GM21367 (cell line): ENCODE measurements at regions not wholly inside any gene's neighbourhood (a gene's known extent, or its start where the extent isn't known, plus 50 kb on each side); places are given as distances from the start of the nearest gene placed in this dataset.
"Not testable (repeated sequence)": the region's sequence is repeated elsewhere in the genome, so short reads cannot be mapped to it uniquely, and the experiment has no call there.

ENCODE experiments used
- ATAC-seq: cut with Tn5 transposase; IDR thresholded peaks from one replicate; pipeline ENCODE4 v1.9.1; 2021; ENCODE audit not compliant: unreplicated experiment

GRCh38 chr18:40249390-40250080 is 1705.5 kb upstream of the PIK3C3 start:
- no peak for ATAC-seq

DNA sequence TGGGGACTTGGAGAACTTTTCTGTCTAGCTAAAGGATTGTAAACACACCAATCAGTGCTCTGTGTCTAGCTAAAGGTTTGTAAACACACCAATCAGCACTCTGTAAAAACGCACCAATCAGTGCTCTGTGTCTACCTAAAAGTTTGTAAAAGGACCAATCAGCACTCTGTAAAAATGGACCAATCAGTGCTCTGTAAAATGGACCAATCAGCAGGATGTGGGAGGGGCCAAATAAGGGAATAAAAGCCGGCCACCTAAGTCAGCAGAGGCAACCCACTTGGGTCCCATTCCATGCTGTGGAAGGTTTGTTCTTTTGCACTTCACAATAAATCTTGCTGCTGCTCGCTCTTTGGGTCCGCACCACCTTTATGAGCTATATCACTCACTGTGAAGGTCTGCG is 1709.4 kb upstream of the PIK3C3 start:
- not testable (repeated sequence) for ATAC-seq

DNA sequence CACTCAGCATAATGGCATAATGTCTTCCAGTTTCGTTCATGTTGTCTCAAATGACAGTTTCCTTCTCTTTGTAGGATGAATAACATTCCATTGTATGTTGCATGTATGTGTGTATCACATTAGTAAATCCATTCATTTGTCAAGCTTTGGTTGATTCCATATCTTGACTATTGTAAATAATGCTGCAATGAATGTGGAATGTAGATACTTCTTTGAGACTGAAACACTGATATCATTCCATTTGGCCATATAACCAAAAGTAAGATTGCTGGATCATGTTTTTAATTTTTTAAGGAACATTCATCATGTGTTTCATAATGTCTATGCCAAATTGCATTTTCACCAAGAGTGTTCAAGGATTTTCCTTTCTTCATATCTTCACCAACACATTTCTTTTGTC is 1711.4 kb upstream of the PIK3C3 start:
- no peak for ATAC-seq

- no peak for ATAC-seq
Observed at GRCh38 chr18:40235836-40236235, 1719.2 kb upstream of the PIK3C3 start.

DNA sequence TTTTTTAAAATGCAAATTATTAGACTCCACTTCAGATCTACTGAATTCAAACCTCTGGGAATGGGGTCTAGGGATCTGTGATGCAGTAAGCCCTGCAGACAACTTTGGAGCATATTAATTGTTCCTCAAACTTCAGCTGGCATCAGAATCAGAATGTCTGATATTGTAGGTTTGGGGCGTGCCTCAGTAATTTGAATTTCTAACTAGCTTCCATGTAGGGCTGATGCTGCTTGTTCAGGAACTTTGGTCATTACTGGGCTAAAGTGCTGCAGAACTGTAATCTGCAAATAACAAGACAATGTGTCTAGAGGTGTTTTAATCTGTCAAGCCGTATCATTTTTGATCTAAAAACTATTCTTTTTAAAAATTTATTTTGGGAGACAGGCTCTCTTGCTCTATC is 1719.7 kb upstream of the PIK3C3 start:
- no peak for ATAC-seq

DNA sequence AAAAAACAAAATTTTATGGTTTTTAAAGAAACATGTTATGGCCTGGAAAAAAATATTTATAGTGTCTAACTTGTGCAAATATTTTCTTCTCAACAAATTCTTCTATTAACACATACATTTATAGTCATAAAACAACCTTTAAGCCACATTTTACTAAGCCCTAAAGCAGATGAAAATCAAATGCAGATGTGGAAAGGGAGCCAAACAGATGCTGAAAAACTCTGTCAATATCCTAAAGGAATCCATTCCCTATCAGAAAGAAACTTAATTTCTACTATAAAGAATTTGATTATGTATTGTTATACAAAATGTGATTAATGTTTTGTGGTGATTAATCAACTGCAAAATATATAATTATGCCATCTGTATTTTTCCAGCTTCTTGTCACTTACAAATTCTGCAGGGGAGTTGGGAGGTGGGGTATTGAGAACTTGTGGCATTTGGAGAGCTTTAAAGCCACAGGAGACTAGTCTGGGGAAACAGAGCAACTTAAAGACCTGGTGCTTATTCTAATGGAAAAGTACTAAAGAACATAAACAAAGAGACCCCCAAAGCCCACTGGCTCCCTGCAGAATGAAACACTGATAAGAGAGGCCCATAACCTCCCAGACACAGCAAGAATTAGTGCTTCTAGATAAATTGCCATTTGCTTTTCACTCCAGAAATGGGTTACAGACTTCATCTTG is 1721.0 kb upstream of the PIK3C3 start:
- ATAC-seq: no peak

DNA sequence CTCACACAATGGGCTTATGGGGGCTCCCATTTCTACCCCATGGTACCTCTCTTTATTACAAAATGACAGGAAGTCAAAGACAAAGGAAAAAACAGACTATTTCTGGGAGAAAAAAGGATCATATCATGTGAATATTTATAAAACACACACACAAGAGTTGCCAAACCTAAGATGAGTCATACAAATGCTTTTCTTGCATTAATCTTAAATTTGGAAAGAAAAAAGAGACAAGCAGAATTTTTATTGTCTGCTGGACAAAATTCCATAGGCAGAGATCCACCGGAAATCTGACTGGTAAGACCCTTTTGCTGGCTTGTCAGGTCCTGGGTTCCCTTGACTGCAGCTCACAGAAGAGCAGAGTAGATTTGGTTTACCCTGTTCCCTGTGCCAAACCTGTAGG is 1732.3 kb upstream of the PIK3C3 start:
- no peak for ATAC-seq

DNA sequence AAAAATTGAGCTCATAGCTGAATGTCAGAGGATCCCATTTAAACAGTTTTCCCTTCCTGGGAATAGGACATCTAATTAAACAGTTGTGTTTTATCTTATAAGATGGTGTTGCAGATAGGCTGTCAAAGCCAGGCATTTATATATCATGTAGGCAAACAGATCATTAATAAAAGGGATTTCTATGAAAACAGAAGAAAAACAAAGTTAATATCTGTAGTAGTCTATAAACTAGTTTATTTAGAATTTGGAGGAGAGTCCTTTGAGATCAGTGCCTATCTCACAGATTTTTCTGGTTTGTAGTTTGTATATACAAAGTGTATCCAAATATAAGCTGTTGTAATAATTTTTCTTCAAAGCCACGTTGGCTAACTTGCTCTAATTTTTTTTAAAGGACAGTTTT is 1738.2 kb upstream of the PIK3C3 start:
- ATAC-seq: no peak

DNA sequence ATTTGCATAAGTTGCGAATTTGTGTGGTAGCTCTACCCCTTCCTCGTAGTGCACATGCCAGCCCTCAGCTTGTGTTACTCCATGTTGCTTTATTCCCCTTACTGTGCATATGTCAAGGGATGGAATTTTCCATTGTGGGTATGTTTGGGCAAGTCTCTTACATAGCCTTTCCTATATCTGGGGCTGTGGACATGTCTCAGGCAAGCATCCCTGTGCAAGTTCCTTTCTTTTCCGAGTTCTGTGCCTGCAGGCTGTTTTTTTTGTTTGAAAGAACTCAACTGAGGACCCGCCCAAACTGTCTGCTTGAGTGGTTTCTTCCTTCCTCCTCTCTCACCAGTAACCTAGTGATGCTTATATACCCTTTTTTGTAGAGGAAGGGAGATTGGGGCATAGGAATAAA is 1739.1 kb upstream of the PIK3C3 start:
- ATAC-seq: no peak

DNA sequence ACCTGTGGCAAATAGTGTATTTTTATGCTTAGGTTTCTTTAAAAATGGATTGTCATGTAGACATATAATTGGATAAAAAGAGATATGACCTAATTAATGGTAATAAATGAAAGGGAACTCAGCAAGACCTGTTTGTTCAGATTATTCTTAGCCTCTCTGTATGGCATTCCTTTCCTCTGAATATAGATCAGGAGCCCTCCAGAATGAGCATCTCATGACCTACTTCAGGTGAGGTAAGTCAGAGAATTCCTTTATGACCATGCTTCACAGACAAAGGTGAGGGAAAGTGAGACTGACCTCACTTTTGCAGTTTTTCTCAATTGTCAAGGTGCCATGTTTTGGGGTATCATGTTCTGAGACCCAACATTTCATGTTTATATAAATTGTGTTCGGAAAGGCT is 1744.3 kb upstream of the PIK3C3 start:
- no peak for ATAC-seq

GRCh38 chr18:40208958-40209357 is 1746.1 kb upstream of the PIK3C3 start:
- ATAC-seq: no peak

DNA sequence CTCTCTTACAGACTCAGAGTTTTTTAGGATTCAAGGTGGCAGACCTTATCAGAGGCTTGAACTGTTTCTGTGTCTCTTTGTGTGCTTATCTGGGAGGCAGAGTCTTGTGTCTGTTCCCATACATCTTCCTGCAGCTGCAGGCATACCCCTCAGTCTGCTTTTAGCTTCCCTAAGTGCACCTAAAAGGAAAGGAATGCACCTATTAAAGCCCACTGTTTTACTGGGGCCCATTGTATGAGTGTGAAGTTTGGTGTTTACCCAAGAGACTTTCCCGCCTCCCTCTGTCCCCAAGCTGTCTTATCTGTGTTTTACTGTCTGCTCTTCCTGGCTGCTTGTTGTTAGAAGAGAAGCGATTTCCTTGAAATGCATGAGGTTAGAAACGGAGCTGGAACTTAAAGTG is 1757.3 kb upstream of the PIK3C3 start:
- no peak for ATAC-seq

GRCh38 chr18:40186677-40187076 is 1768.4 kb upstream of the PIK3C3 start:
- ATAC-seq: no peak

- no peak for ATAC-seq
Observed at GRCh38 chr18:40179729-40180461, 1775.1 kb upstream of the PIK3C3 start.

- ATAC-seq: no peak
Observed at GRCh38 chr18:40168026-40168425, 1787.0 kb upstream of the PIK3C3 start.

GRCh38 chr18:40163254-40163653 is 1791.8 kb upstream of the PIK3C3 start:
- no peak for ATAC-seq

GRCh38 chr18:40160361-40160760 is 1794.7 kb upstream of the PIK3C3 start:
- no peak for ATAC-seq

- no peak for ATAC-seq
Observed at GRCh38 chr18:40159141-40160017, 1795.7 kb upstream of the PIK3C3 start.

GRCh38 chr18:40157120-40157519 is 1797.9 kb upstream of the PIK3C3 start:
- ATAC-seq: no peak

DNA sequence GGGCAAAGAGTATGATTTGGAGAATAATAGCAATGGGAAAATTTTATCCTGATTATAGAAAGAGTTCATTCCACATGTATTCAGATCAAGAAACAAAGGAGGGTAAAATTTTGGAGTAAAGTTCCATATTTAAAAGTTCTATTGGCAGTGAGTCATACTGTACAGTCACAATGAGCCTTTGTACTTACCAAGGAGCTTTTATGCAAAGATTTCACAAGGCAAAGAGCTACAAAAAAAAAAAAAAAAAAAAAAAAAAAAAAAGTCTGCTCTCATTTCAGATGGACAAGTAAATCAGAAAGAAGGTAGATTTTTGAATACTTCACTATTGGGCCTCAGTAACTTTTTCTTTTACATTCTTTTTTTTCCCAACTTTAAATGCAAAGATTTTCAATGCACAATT is 1802.2 kb upstream of the PIK3C3 start:
- ATAC-seq: no peak

- no peak for ATAC-seq
Observed at GRCh38 chr18:40148960-40149359, 1806.1 kb upstream of the PIK3C3 start.
